SK-N-MC (cell line): ENCODE measurements at regions not wholly inside any gene's neighbourhood (a gene's known extent, or its start where the extent isn't known, plus 50 kb on each side); places are given as distances from the start of the nearest gene placed in this dataset.

Experiments
- EZH2 ChIP-seq: fragments of 200-600 bp; sonication (generic); IDR thresholded peaks from one replicate; pipeline ENCODE4 v1.6.1; 2017; ENCODE audit warnings: antibody characterized with exemption
- FOXP2 ChIP-seq: optimal IDR thresholded peaks from 2 replicates; pipeline ENCODE3; 2011; ENCODE audit warnings: mild to moderate bottlenecking, moderate library complexity; ENCODE audit not compliant: insufficient read depth; ENCODE audit errors: extremely low read length, control extremely low read depth
- POLR2AphosphoS5 ChIP-seq: IDR thresholded peaks from 2 replicates; pipeline ENCODE4 v1.6.1; 2012; ENCODE audit warnings: mild to moderate bottlenecking, low read depth, low read length, borderline replicate concordance

DNA sequence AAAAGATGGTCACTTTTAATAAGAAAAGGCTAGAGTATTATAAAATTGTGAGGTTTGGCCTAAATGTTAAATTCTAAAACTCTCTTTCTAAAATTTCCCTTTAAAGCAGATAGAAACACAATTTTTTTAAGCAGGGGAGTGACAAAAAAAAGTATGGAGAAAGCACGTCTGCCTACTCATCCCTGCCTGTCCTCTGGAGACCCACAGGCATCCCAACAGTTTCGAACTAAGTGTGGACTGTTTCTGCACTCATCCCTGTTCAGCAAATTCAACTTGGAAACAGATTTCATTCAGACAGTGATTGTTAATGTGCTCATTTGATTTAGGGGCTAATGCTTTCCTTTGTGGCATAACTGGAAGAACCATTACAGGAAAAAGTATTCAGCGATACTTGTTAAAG is 192.6 kb upstream of the CXCL12 start:
- no peak for TF ChIP-seq EZH2
- TF ChIP-seq POLR2AphosphoS5, result no peak
- no peak for TF ChIP-seq FOXP2
